NCI-H1417 (cell line): ENCODE measurements at regions not wholly inside any gene's neighbourhood (a gene's known extent, or its start where the extent isn't known, plus 50 kb on each side); places are given as distances from the start of the nearest gene placed in this dataset.
"Not testable (repeated sequence)": the region's sequence is repeated elsewhere in the genome, so short reads cannot be mapped to it uniquely, and the experiment has no call there.

Experiments used
- DNase-seq, 3 experiments: peaks; one replicate each; lab custom pipeline; 2025; lab: John Stamatoyannopoulos, UW

DNA sequence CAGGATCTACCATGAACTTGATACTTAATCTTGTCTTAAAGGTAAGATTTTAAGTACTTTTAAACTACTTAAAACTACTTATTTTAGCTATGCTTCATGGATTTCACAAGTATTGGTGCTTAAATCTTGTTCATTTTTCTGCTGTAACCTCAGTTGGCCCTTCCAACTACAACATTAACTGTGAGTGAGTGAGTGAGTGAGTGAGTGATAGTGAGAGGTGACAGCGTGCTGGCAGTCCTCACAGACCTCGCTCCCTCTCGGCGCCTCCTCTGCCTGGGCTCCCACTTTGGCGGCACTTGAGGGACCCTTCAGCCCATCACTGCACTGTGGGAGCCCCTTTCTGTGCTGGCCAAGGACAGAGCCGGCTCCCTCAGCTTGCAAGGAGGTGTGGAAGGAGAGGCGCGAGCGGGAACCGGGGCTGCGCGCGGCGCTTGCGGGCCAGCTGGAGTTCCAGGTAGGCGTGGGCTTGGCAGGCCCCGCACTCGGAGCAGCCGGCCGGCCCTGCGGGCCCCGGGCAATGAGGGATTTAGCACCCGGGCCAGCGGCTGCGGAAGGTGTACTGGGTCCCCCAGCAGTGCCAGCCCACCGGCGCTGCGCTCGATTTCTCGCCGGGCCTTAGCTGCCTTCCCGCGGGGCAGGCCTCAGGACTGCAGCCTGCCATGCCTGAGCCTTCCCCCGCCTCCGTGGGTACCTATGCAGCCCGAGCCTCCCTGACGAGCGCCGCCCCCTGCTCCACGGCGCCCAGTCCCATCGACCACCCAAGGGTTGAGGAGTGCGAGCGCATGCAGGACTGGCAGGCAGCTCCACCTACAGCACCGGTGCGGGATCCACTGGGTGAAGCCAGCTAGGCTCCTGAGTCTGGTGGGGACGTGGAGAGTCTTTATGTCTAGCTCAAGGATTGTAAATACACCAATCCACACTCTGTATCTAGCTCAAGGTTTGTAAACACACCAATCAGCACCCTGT is 1558.6 kb upstream of the SEL1L start:
- not testable (repeated sequence) for DNase-seq

DNA sequence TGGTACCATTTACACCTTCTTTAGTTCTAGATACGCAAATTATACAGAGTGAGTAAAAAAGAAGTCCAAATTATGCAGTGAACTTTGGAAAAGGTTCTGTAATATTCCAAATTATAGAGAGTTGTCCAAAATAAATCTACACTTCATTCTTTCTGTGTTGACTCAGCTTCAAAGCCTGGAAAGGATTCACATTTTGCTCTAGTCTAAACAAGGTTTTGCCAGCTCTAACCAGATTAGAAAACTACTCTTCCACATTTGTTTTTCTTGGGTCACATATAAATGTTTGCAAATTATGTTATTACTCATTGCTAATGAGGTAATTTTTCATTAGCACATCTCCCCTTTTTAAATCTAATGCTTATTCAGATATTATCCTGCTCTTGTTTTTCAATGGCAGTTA is 1562.4 kb upstream of the SEL1L start:
- DNase-seq, result no peak

DNA sequence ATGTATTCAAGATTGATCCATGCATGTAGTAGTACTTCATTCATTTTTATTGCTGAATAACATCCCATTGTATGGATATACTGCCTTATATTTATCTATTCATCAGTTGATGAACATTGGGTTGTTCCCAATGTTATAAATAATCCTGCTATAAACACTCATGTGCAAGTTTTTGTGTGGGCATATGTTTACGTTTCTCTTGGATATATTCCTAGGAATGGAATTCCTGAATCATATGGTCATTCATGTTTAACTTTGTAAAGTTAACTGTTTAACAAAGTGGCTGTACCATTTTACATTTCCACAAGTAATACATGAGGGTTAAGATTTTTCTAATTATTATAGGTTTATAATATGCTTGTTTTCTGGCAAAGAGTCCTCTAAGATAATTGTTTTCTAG is 1568.2 kb upstream of the SEL1L start:
- no peak for DNase-seq

DNA sequence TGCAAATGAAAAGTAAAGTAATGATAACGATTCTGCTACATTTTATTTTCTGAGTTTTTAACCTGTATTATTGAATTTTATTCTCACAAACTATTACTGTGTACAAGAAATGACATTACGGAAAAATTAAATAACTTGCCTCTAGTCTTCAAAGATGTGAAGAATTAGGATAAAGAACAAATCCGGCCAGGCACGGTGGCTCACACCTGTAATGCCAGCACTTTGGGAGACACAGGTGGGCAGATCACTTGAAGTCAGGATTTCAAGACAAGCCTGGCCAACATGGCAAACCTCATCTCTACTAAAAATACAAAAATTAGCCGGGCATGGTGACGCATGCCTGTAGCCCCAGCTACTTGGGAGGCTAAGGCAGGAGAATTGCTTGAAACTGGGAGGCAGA is 1584.4 kb upstream of the SEL1L start:
- no peak for DNase-seq

DNA sequence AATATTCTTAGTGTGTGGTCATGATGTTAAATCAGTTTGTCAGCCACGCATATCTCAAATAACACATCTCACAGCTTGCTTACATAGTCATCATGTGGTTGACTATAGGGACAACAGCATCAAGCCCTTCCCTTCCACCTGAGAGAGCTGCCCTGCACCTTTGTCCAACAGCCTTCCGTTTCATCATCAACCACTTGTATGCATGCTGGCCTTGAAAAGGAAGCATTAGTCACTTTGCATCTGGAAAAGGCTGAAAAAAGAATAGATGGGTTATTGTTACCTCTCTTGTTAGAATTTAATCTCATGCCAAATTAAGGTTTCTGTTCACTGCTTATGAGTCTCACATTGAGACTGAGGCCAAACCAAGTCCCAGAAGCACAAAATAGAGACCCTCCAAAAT is 1586.5 kb upstream of the SEL1L start:
- DNase-seq, result no peak

DNA sequence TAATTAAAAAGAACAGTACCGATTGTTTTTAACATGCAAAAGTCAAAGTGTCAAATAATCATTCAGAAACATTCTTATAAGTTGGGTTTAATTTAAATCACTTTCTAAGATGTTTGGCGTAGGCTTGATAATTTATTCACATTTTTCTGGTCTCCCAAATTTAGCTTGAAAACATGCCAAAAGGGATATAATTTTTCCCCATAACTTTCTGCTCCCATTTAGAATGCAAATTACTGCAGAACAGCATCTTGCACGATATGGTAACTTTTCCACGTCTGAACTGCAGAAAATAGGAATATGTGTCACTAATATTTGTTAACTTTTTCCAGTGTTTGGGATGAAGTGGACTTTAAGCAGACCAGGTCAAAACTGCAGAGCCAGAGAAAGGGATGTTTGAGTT is 1592.4 kb upstream of the SEL1L start:
- DNase-seq, result no peak

DNA sequence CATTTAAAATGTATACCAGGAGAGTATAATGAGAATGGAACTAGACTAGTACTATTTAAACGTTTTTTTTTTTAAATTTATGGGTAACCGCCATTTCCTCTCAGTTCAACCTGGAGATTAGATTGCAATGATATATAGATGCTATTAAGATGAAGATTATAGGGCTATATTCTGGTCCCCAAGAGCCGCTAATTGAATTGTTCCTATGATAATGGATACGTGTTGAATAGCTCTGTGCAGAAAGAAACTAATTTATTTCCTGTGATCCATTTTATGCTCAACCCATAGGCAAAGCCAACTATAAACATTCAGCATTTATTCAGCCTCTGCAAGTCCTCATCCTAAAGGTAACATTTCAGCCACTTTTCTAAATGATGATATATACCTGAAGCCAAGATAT is 1595.1 kb upstream of the SEL1L start:
- peak in 1 of 3 experiments; percentile 10 for DNase-seq

DNA sequence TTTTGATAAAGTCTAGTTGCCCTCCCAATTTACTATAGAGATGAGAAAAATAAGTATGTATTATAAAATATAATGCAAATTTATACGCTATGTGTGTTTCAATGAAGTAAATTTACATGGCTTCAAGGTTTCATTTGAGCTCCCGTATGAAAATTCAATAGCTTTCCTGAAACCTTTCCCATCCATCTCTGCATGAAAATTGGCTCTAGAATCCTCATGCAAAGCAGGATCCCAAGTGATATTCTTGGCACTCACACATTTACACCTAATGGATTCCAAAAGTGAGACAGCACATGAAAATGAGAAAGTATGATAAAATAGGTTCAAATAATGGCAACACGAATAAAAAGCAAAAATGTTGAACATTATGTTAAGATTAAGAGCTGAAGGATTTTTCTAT is 1595.8 kb upstream of the SEL1L start:
- no peak for DNase-seq

DNA sequence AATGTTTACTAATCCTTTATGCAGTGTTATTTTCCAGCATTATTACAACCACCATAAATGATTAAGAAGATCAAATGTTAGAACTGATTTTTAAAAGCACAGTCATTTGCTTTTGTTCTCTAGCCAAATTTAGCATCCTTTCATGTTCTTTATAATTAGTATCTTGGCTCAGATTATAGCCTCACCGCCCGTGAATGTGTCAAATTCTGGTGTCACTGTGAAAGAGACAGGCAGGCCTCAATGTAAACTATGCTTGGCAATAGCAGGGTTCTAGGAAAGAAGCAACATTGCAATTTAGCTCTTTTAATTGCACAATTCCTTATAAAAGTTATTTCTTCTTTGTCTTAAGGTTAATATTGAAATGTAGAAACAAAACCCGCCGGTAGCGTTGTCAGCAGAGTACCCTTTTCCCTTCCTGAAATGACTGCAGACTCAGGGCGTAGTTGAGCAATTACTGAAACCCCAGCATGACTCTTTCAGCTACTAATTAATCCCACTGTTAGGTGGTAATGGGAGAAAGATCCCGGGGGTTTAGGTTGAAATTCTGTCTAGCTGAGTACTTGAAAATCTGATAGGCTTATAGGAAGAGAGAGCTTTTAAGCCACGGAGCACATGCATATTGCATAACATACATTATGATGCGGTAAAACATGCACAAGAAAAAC is 1600.5 kb upstream of the SEL1L start:
- DNase-seq, result peak in 2 of 3 experiments; percentile 70 to 90

DNA sequence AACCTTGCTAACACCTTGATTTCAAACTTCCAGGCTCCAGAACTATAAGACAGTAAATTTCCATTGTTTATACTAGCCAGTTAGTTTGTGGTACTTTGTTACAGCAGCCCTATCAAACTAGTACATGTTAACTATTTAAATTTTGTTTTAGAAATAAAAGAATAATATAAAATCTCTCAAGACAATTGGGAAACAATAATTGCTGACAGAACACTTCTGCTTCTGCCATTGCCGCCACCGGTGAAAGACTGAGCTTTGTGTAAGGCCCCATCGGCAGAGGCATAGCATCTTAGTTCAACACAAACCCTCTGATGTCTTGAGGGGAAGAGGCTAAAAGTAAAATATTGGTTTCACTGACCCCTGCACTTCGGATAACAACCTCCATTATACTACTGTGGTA is 1607.1 kb upstream of the SEL1L start:
- no peak for DNase-seq

DNA sequence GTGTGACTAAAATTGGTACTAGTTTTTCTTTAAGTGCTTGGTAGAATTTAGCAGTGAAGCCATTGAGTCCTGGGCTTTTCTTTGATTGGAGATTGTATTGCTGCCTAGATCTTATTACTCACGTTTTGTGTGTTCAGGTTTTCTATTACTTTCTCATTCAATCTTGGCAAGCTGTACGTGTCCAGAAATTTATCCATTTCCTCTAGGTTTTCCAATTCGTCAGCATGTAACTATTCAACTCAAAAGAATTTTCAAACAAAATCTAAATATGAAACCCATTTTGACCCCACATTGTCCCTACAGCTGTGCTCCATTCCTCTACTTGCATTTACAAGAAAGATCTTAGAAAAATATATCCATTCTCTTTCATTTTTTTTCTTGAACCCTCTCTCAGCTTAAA is 1613.4 kb upstream of the SEL1L start:
- no peak for DNase-seq

DNA sequence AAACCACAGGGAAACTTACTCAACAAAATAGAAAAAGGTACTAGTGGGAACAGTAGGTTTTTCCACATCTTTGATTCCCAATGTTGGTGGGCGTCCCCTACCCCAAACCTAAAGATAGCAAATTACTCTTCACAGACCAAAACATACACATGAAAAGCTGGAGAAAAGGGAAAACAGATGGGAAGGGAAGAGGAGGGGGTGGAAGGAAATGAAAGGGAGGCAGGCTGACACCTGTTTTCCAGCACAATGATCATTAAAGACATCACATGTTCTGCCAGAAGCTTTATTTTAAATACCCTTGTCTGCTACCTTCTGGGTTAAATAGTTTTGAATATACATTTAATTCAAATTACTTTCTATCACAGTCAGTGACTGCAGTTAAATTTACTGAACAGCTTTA is 1617.9 kb upstream of the SEL1L start:
- peak in 1 of 3 experiments; percentile 10 for DNase-seq

DNA sequence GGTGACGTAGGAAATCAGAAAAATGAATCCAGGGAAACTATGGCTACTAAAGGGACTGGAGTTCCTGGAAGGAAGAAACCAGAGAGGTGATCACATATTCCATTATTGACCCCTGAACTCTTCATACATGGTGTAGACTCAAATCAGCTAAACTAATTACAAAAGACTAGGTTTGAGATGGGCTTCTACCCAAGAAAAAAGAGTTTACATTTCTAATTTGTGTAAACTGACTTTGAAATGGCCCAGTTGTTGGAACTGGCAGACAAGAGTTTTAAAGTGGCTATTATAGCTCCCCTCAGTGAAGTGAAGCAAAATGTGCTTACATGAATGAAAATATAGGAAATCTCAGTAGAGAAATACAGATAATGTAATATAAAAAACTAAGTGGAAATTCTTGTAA is 1619.4 kb upstream of the SEL1L start:
- DNase-seq, result no peak

DNA sequence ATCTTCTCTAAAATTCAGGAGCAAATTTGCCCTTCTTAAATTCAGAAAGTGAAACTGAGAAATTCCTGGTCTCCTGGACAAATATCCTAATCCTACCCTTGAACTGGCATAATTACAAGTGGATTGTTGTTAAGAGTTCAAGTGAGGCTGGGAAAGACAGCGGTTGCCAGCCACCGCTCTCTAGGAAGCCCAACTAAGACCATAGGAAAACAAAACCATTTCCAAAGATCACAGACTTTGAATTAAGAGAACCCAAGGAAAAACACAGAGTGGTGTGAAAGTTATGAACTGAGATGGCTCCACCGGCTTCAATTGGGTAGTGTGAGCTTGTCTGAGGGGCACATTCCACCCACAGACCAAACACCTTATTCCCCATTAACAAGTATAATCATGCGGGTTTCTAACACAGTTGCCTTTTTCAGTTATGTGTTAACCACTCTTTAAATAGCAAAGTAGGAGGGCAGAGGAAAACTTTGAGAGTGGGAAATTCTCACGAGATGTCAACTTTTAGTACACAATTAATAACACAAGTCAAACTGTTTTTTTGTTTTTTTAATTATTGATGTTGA is 1628.8 kb upstream of the SEL1L start:
- no peak for DNase-seq

DNA sequence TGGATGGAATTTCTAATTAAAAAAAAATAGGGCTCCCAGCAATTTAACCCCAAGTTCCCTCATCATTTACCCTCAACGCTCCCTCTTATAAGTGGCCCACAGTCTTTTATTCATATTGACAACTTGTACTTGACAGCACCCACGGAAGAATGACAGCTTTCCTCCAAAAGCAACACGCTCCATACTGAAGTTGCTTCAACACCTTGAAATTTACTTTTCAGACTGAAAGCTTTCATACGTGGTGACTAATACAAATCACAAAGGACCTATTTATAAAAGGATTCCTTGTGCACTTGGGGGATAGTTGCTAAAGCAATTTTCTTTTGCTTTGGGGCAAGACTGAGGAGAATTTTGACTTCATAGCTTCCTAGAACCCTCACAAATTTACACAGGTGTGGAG is 1629.4 kb upstream of the SEL1L start:
- DNase-seq, result no peak

DNA sequence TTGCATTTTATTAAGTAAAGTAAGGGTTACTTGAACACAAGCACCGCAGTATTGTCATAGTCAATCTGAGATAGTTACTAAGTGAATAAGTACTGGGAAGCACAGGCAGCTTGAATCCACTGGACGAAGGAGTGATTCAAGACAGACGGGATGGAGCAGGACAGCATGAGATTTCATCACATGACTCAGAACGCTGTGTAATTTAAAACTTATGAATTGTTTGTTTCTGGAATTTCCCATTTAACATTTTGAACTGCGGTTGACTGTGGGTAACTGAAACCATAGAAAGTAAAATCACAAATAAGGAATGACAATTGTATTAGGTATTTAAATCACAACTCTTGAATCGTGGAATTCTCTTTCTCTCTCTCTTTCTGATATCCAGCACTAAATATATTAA is 1630.4 kb upstream of the SEL1L start:
- DNase-seq, result no peak

DNA sequence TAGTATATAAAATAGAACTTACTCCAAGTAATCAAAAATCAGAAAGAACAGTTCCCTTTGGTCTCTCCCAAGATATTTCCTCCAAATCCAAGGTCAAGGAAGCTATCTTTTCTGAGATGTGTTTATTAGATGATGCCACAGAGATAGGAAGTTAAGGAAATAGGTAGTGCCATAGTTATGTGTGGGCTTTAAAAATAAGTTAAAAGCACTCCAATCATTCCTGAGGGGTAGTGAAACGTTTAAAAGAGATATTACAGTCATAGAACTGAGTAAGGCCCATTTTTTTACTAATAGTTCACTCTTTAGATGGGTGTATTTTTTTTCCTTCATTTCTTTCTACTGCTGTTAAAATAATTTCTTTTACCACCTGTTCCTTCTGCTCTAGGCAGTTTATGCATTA is 1630.9 kb upstream of the SEL1L start:
- no peak for DNase-seq

DNA sequence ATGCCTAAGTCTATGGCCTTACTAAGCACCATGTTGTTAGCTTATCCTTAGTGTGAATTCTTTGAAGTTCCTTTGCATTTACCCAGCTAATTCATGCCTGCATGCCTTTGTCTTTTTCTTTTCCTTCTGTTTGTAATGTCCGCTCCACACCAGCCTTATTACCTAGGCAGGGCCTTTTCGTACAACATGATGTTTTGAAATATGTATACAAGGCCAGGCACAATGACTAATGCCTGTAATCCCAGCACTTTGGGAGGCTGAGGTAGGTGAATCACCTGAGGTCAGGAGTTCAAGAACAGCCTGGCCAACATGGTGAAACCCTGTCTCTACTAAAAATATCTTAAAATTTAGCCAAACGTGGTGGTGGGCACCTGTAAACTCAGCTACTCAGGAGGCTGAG is 1636.5 kb upstream of the SEL1L start:
- DNase-seq, result no peak

DNA sequence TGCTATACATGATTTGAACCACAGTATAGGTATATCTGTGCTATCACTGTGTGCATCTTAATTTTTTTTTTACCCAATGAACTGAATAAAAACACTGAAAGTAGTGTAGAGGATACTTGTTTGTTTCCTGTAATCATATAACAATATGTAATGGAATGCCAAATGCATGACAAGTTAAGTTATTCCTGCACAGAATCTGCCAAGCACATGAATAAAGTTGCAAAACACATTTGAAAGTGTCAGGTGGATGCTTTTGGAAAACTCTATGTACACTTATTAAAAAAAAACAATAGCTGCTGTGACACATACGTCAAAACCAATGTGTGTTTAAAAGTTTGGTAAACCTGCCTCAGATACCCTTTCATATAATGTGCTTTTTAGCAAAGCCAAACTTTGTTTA is 1638.1 kb upstream of the SEL1L start:
- no peak for DNase-seq

DNA sequence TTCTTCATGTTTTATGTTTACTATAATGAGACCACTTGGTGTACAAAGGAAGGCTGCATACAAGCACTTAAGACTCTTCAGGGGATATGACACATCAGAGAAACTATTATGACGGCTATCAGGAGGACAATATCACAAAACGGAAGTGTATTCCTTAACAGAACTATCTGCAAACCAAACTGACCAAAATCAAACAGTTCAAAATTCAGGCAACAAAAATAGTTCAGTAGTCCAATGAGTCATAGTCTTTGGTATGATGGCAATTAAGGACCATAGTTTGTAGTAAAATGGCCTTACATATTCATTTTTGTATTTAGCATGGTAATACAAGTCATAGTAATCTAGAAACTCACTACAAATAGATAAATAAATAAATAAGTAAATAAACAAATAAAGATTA is 1638.7 kb upstream of the SEL1L start:
- DNase-seq, result no peak

DNA sequence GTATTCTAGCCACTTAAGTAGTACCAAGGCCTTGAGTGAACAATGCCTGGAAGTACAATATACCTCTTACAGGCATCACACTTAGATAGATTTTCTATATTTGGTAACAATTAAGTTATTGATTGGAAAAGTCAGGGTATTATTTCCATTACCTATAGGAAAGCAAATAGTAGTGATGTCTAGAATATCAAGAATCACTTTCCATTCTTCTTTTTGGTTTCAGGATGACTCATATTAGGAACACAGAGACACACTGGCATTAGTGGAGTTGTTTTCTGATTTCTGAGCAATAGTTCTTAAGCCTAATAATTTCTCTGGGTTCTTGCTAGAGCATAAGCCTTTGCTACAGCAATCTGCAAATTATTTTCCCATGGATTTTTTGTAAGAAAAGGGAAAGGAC is 1640.0 kb upstream of the SEL1L start:
- DNase-seq, result no peak

DNA sequence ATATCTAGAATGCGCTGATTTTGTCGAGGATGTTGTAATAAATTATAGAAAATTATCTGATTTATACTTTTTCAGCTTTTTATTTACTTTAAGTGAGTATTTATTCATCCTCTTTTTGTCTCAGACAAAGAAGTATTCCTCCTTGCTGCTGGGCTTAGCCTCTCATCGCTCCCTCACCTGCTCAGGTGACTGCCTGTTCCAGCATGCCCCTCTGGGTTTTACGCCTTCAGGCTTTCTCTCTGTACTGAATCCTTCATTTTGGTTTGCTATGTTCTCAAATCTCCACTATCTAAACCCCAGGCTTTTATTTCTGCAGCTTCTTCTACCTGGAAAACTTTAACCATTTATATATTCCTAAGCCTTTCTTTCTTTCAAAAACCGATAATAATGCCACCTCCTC is 1650.9 kb upstream of the SEL1L start:
- peak in 1 of 3 experiments; percentile 38 for DNase-seq

DNA sequence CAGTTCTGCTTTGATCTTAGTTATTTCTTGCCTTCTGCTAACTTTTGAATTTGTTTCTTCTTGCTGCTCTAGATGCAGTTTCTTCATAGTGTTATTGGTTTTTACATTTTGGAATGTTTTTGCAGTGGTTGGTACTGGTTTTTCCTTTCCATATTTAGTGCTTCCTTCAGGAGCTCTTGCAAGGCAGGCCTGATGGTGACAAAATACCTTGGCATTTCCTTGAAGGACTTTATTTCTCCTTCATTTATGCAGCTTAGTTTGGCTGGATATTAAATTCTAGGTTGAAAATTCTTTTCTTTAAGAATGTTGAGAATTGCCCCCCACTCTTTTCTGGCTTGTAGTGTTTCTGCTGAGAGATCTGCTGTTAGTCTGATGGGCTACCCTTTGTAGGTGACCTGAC is 1654.7 kb upstream of the SEL1L start:
- not testable (repeated sequence) for DNase-seq
